ENCODE measurements at regions not wholly inside any gene's neighbourhood (a gene's known extent, or its start where the extent isn't known, plus 50 kb on each side); places are given as distances from the start of the nearest gene placed in this dataset.

DNA sequence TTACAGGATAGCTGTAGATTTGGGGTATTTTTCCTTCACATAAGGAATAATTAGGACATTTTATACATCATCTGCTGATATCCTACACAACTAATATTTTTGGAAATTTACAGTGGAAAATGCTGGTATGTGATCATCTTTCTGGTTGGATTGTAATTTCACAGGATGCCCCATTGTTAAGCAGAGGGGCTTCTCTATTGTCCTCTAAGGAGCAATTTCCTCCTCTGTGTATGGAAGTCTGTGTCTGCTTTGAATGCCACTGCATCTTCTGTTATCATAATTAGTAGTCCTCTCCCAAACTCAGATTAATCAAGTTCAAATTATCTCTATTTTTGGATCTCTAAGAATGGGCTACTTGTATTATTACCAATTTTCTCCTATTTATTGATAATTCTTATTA is 988.1 kb upstream of the B3GALT2 start:
- Histone ChIP-seq H3K4me1 (no peaks in the 10 kb centered on the region), H3K36me3 (no peaks in the 10 kb centered on the region), H3K4me3 (no peak overlapping the region), H3K27me3 (no peaks in the 10 kb centered on the region), H3K27ac (no peak overlapping the region), H3K9me3 (no peaks in the 10 kb centered on the region)
- TF ChIP-seq CTCF (IDR thresholded peaks at IDR 0.05) (no peak), POLR2A (IDR thresholded peaks at IDR 0.05) (no peak)
- no peak for DNase-seq

DNA sequence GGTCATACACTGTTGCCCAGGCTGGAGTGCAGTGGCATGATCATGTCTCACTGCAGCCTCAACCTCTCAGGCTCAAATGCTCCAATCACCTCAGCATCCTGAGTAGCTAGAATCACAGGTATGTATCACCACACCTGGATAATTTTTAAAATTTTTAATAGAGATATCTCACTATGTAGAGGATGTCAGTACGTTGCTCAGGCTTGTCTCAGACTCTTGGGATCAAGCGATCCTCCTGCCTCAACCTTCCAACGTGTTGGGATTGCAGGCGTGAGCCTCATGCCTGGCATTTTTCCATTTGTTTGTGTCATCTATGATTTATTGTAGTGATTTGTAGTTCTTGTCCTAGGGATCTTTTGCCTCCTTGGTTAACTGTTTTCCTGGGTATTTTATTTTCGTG is 985.2 kb upstream of the B3GALT2 start:
- no peaks in the 10 kb centered on the region for H3K9me3 ChIP-seq
- no peak overlapping the region for H3K4me3 ChIP-seq
- H3K27me3 ChIP-seq = no peaks in the 10 kb centered on the region
- TF ChIP-seq CTCF (IDR thresholded peaks at IDR 0.05) (no peak), POLR2A (IDR thresholded peaks at IDR 0.05) (no peak)
- no peak overlapping the region for H3K27ac ChIP-seq
- DNase-seq = no peak
- no peaks in the 10 kb centered on the region for H3K36me3 ChIP-seq
- H3K4me1 ChIP-seq = no peaks in the 10 kb centered on the region

- DNase-seq = no peak
- Histone ChIP-seq H3K4me3 (no peak overlapping the region), H3K4me1 (no peaks in the 10 kb centered on the region), H3K27me3 (no peaks in the 10 kb centered on the region), H3K27ac (no peak overlapping the region), H3K36me3 (no peaks in the 10 kb centered on the region), H3K9me3 (no peaks in the 10 kb centered on the region)
- TF ChIP-seq CTCF (IDR thresholded peaks at IDR 0.05) = no peak
- TF ChIP-seq POLR2A (IDR thresholded peaks at IDR 0.05) = no peak
Measured at GRCh38 chr1:194167956-194168640, 981.7 kb upstream of the B3GALT2 start.

DNA sequence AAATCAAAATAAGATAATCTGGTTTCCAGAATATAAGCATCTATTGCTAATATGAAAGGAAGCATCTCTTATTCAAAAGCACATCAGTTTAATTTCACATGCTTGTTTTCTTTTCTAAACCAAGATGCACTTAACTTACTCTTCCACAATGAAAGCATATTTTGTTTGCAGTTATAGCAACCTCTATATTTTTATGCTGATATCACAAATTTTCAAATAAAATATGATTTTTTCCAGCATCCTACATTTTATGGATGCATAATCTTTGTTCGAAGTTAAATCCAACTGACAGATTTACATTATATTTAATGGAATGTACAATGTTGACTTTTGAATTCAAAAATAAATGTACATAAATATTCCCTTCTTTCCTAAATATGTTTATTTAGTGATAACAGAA is 978.3 kb upstream of the B3GALT2 start:
- TF ChIP-seq POLR2A (IDR thresholded peaks at IDR 0.05) (no peak), CTCF (IDR thresholded peaks at IDR 0.05) (no peak)
- no peak overlapping the region for H3K4me3 ChIP-seq
- no peaks in the 10 kb centered on the region for H3K36me3 ChIP-seq
- DNase-seq = no peak
- H3K27me3 ChIP-seq = no peaks in the 10 kb centered on the region
- no peak overlapping the region for H3K27ac ChIP-seq
- H3K4me1 ChIP-seq = no peaks in the 10 kb centered on the region
- no peaks in the 10 kb centered on the region for H3K9me3 ChIP-seq

GRCh38 chr1:194161591-194161990 is 975.2 kb upstream of the B3GALT2 start:
- no peak for TF ChIP-seq CTCF (IDR thresholded peaks at IDR 0.05)
- TF ChIP-seq POLR2A (IDR thresholded peaks at IDR 0.05) = no peak
- no peak for DNase-seq
- Histone ChIP-seq H3K4me1 (no peaks in the 10 kb centered on the region), H3K36me3 (no peaks in the 10 kb centered on the region), H3K4me3 (no peak overlapping the region), H3K27ac (no peak overlapping the region), H3K27me3 (no peaks in the 10 kb centered on the region), H3K9me3 (peaks cover 0 to 3% (median 0%) of the 10 kb centered on the region in 4 donors)

DNA sequence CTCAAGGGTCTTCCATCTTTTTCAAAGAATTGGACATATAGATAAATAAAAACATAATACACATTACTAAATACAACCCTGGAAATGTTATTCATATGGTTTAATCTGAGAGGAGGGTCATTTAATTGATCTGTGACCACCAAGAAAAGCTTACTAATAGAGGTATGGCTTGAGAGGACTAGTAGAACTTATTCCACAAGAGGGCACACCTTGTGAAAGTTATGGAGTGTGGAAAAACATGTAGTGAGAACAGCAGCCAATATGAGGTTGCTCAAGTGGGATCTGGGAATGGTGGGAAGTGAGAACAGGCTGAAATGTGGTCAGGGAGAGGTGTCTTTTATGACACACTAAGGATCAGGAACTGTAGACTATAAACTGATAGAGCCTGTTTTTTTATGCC is 973.5 kb upstream of the B3GALT2 start:
- Histone ChIP-seq H3K9me3 (peaks cover 0 to 3% (median 0%) of the 10 kb centered on the region in 4 donors), H3K4me1 (no peaks in the 10 kb centered on the region), H3K27me3 (no peaks in the 10 kb centered on the region), H3K27ac (no peak overlapping the region), H3K36me3 (no peaks in the 10 kb centered on the region), H3K4me3 (no peak overlapping the region)
- TF ChIP-seq POLR2A (IDR thresholded peaks at IDR 0.05) = no peak
- TF ChIP-seq CTCF (IDR thresholded peaks at IDR 0.05) = no peak
- DNase-seq = no peak
